SK-N-SH treated with all-trans-retinoic acid at 6 μM for 48 hours (cell line): ENCODE measurements at regions not wholly inside any gene's neighbourhood (a gene's known extent, or its start where the extent isn't known, plus 50 kb on each side); places are given as distances from the start of the nearest gene placed in this dataset.

Source experiments
- ATAC-seq: fragments of 200-7000 bp; cut with Tn5 transposase; 3 replicates; pipeline ENCODE4 v1.9.1; 2020; ENCODE audit warnings: mild to moderate bottlenecking, moderate library complexity
- ARNTL ChIP-seq: fragments of 450-650 bp; formaldehyde crosslinking; IDR thresholded peaks from 2 replicates; pipeline ENCODE4 v1.5.0; 2020; ENCODE audit warnings: low read depth, mild to moderate bottlenecking, moderate library complexity, borderline replicate concordance
- BACH2 ChIP-seq: fragments of 250-450 bp; sonication (Bioruptor Pico); IDR thresholded peaks from 2 replicates; pipeline ENCODE4 v1.9.0; 2021; ENCODE audit warnings: mild to moderate bottlenecking, borderline replicate concordance
- CREB5 ChIP-seq: fragments of 250-450 bp; sonication (Bioruptor Pico); IDR thresholded peaks from 2 replicates; pipeline ENCODE4 v1.5.1; 2020; ENCODE audit warnings: low read depth, mild to moderate bottlenecking, moderate library complexity
- CSRNP3 ChIP-seq: fragments of 250-450 bp; sonication (Bioruptor Pico); IDR thresholded peaks from 2 replicates; pipeline ENCODE4 v1.5.1; 2021; ENCODE audit warnings: mild to moderate bottlenecking, moderate library complexity
- ESRRG ChIP-seq: fragments of 250-450 bp; sonication (Bioruptor Pico); IDR thresholded peaks from 2 replicates; pipeline ENCODE4 v1.6.1; 2021; ENCODE audit warnings: mild to moderate bottlenecking
- ISL1 ChIP-seq: fragments of 250-450 bp; sonication (Bioruptor Pico); IDR thresholded peaks from 2 replicates; pipeline ENCODE4 v2.1.2; 2022; ENCODE audit warnings: mild to moderate bottlenecking, moderate library complexity
- OSR1 ChIP-seq: fragments of 250-450 bp; sonication (Bioruptor Pico); IDR thresholded peaks from 2 replicates; pipeline ENCODE4 v1.8.0; 2022; ENCODE audit warnings: moderate library complexity, mild to moderate bottlenecking, inconsistent platforms
- PPARA ChIP-seq: fragments of 250-450 bp; sonication (Bioruptor Pico); IDR thresholded peaks from 2 replicates; pipeline ENCODE4 v1.5.0; 2020; ENCODE audit warnings: mild to moderate bottlenecking, borderline replicate concordance
- RARB ChIP-seq: fragments of 250-450 bp; sonication (Bioruptor Pico); IDR thresholded peaks from 2 replicates; pipeline ENCODE4 v1.8.0; 2021; ENCODE audit warnings: mild to moderate bottlenecking, moderate library complexity
- SNAI2 ChIP-seq: fragments of 250-450 bp; sonication (Bioruptor Pico); IDR thresholded peaks from 2 replicates; pipeline ENCODE4 v1.5.0; 2020; ENCODE audit warnings: mild to moderate bottlenecking, moderate library complexity
- TCF4 ChIP-seq: fragments of 250-450 bp; sonication (Bioruptor Pico); IDR thresholded peaks from 2 replicates; pipeline ENCODE4 v1.8.0; 2021; ENCODE audit warnings: mild to moderate bottlenecking, moderate library complexity, borderline replicate concordance
- TOX ChIP-seq: fragments of 250-450 bp; sonication (Bioruptor Pico); IDR thresholded peaks from 2 replicates; pipeline ENCODE4 v1.8.0; 2021; ENCODE audit warnings: mild to moderate bottlenecking, moderate library complexity, borderline replicate concordance
- ZC3H10 ChIP-seq: fragments of 250-450 bp; sonication (Bioruptor Pico); IDR thresholded peaks from 2 replicates; pipeline ENCODE4 v1.5.1; 2021; ENCODE audit warnings: mild to moderate bottlenecking, moderate library complexity
- ZFP3 ChIP-seq: fragments of 250-450 bp; sonication (Bioruptor Pico); IDR thresholded peaks from 2 replicates; pipeline ENCODE4 v1.5.0; 2020; ENCODE audit warnings: mild to moderate bottlenecking, moderate library complexity
- ZFP30 ChIP-seq: fragments of 450-650 bp; formaldehyde crosslinking; IDR thresholded peaks from 2 replicates; pipeline ENCODE4 v1.5.0; 2022; ENCODE audit warnings: mild to moderate bottlenecking, moderate library complexity
- ZNF70 ChIP-seq: fragments of 450-650 bp; formaldehyde crosslinking; IDR thresholded peaks from 2 replicates; pipeline ENCODE4 v1.5.0; 2020; ENCODE audit warnings: mild to moderate bottlenecking, moderate library complexity
- TF ChIP-seq, protein P1 (sequence below): fragments of 250-450 bp; sonication (Bioruptor Pico); IDR thresholded peaks from 2 replicates; pipeline ENCODE4 v1.8.0; 2020; ENCODE audit warnings: mild to moderate bottlenecking, moderate library complexity, borderline replicate concordance
- TF ChIP-seq, protein P2 (sequence below): fragments of 250-450 bp; sonication (Bioruptor Pico); IDR thresholded peaks from 2 replicates; pipeline ENCODE4 v1.5.0; 2020; ENCODE audit warnings: mild to moderate bottlenecking, moderate library complexity
- TF ChIP-seq, protein P3 (sequence below): fragments of 250-450 bp; sonication (Bioruptor Pico); IDR thresholded peaks from 2 replicates; pipeline ENCODE4 v1.8.0; 2021; ENCODE audit warnings: low read depth, mild to moderate bottlenecking, moderate library complexity, borderline replicate concordance

DNA sequence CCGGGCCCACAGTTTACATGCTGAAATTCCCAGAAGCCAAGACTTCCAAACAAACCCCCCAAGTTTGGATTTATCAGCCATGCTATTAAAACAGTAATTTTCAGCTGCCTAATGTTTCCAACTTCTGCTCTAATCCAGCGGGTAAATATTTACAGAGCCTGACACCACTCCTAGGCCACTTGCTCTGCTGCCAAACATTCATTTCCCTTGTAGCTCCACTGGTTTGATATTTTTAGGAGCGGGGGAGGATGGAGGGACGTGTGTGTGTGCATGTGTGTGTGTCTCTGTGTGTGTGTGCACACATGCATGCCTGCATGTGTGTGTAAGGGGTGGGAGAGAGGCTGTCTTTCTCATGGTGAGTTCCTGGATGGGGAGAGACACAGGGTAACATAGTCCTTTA is 115.7 kb upstream of the PJA1 start:
- TF ChIP-seq TOX (CRISPR knock-in tag): no peak
- TF ChIP-seq TCF4 (CRISPR knock-in tag): no peak
- TF ChIP-seq BACH2 (CRISPR knock-in tag): no peak
- no peak for TF ChIP-seq ARNTL
- TF ChIP-seq ISL1: no peak
- TF ChIP-seq CSRNP3 (CRISPR knock-in tag): no peak
- no peak for TF ChIP-seq ZNF70 (CRISPR knock-in tag)
- TF ChIP-seq, protein P1, sequence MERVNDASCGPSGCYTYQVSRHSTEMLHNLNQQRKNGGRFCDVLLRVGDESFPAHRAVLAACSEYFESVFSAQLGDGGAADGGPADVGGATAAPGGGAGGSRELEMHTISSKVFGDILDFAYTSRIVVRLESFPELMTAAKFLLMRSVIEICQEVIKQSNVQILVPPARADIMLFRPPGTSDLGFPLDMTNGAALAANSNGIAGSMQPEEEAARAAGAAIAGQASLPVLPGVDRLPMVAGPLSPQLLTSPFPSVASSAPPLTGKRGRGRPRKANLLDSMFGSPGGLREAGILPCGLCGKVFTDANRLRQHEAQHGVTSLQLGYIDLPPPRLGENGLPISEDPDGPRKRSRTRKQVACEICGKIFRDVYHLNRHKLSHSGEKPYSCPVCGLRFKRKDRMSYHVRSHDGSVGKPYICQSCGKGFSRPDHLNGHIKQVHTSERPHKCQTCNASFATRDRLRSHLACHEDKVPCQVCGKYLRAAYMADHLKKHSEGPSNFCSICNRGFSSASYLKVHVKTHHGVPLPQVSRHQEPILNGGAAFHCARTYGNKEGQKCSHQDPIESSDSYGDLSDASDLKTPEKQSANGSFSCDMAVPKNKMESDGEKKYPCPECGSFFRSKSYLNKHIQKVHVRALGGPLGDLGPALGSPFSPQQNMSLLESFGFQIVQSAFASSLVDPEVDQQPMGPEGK (CRISPR knock-in tag): no peak
- no peak for TF ChIP-seq ZFP3
- TF ChIP-seq RARB (CRISPR knock-in tag): no peak
- no peak for TF ChIP-seq SNAI2 (CRISPR knock-in tag)
- no peak for ATAC-seq

GRCh38 chrX:69279234-69279633 is 114.0 kb upstream of the PJA1 start:
- TF ChIP-seq ZC3H10 (no peak), CREB5 (CRISPR knock-in tag) (no peak), PPARA (CRISPR knock-in tag) (no peak), CSRNP3 (CRISPR knock-in tag) (no peak), RARB (CRISPR knock-in tag) (no peak)
- TF ChIP-seq, protein P2, sequence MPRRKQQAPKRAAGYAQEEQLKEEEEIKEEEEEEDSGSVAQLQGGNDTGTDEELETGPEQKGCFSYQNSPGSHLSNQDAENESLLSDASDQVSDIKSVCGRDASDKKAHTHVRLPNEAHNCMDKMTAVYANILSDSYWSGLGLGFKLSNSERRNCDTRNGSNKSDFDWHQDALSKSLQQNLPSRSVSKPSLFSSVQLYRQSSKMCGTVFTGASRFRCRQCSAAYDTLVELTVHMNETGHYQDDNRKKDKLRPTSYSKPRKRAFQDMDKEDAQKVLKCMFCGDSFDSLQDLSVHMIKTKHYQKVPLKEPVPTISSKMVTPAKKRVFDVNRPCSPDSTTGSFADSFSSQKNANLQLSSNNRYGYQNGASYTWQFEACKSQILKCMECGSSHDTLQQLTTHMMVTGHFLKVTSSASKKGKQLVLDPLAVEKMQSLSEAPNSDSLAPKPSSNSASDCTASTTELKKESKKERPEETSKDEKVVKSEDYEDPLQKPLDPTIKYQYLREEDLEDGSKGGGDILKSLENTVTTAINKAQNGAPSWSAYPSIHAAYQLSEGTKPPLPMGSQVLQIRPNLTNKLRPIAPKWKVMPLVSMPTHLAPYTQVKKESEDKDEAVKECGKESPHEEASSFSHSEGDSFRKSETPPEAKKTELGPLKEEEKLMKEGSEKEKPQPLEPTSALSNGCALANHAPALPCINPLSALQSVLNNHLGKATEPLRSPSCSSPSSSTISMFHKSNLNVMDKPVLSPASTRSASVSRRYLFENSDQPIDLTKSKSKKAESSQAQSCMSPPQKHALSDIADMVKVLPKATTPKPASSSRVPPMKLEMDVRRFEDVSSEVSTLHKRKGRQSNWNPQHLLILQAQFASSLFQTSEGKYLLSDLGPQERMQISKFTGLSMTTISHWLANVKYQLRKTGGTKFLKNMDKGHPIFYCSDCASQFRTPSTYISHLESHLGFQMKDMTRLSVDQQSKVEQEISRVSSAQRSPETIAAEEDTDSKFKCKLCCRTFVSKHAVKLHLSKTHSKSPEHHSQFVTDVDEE (CRISPR knock-in tag): no peak
- TF ChIP-seq, protein P3, sequence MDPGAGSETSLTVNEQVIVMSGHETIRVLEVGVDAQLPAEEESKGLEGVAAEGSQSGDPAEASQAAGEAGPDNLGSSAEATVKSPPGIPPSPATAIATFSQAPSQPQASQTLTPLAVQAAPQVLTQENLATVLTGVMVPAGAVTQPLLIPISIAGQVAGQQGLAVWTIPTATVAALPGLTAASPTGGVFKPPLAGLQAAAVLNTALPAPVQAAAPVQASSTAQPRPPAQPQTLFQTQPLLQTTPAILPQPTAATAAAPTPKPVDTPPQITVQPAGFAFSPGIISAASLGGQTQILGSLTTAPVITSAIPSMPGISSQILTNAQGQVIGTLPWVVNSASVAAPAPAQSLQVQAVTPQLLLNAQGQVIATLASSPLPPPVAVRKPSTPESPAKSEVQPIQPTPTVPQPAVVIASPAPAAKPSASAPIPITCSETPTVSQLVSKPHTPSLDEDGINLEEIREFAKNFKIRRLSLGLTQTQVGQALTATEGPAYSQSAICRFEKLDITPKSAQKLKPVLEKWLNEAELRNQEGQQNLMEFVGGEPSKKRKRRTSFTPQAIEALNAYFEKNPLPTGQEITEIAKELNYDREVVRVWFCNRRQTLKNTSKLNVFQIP: no peak
- ATAC-seq: no peak

GRCh38 chrX:69278031-69278687 is 112.9 kb upstream of the PJA1 start:
- ATAC-seq: no peak
- TF ChIP-seq ZNF70 (CRISPR knock-in tag) (no peak), BACH2 (CRISPR knock-in tag) (no peak), CSRNP3 (CRISPR knock-in tag) (no peak), PPARA (CRISPR knock-in tag) (no peak), ESRRG (CRISPR knock-in tag) (no peak), OSR1 (no peak), ZFP30 (CRISPR knock-in tag) (no peak), TOX (CRISPR knock-in tag) (no peak), ZC3H10 (no peak)
- TF ChIP-seq, protein P1 (CRISPR knock-in tag): no peak
- TF ChIP-seq, protein P2 (CRISPR knock-in tag): no peak
